ENCODE measurements at regions not wholly inside any gene's neighbourhood (a gene's known extent, or its start where the extent isn't known, plus 50 kb on each side); places are given as distances from the start of the nearest gene placed in this dataset.

DNA sequence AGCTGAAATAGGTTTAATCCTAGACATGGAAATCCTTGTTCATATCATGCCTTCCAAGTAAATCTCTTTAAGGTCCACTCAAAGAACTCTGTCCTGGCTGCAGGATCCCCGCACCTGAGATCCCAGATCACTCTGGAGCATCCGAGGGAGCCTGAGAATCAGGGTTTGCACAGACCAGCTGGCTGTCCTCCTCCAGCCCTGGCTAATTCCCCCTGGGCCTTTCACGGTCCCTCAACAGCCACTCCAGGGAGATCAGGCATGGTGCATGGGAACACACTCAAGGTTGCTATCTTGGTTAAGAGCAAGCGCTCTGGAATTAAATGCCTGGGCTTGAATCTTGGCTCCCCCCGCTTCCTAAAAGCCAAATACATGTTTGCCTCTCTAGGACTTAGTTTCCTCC, 130.8 kb downstream of the IRS2 start:
- TF ChIP-seq, protein P1, sequence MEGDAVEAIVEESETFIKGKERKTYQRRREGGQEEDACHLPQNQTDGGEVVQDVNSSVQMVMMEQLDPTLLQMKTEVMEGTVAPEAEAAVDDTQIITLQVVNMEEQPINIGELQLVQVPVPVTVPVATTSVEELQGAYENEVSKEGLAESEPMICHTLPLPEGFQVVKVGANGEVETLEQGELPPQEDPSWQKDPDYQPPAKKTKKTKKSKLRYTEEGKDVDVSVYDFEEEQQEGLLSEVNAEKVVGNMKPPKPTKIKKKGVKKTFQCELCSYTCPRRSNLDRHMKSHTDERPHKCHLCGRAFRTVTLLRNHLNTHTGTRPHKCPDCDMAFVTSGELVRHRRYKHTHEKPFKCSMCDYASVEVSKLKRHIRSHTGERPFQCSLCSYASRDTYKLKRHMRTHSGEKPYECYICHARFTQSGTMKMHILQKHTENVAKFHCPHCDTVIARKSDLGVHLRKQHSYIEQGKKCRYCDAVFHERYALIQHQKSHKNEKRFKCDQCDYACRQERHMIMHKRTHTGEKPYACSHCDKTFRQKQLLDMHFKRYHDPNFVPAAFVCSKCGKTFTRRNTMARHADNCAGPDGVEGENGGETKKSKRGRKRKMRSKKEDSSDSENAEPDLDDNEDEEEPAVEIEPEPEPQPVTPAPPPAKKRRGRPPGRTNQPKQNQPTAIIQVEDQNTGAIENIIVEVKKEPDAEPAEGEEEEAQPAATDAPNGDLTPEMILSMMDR (conservative IDR thresholded peaks at IDR 0.05; ENCODE audit: low read depth, low read length), result no peak
- TF ChIP-seq RFX5 (IDR thresholded peaks at IDR 0.05; ENCODE audit: low read depth, low read length), result no peak
- TF ChIP-seq CHD1 (IDR thresholded peaks at IDR 0.05; ENCODE audit: low read depth, low read length), result no peak
- TF ChIP-seq RAD21 (IDR thresholded peaks at IDR 0.05; ENCODE audit: low read length), result no peak
- no peak for TF ChIP-seq FOS (IDR thresholded peaks at IDR 0.05; ENCODE audit: low read depth, low read length)

All from IMR-90 (cell line).